Sigmoid colon (tissue), 4 donors: ENCODE measurements at regions not wholly inside any gene's neighbourhood (a gene's known extent, or its start where the extent isn't known, plus 50 kb on each side); places are given as distances from the start of the nearest gene placed in this dataset.

Experiments
- CTCF ChIP-seq, 4 experiments: fragments of 450-650 bp in 3 of 4; fragments of 200-600 bp in 1 of 4; IDR thresholded peaks; one replicate each; pipeline ENCODE4 v1.5.1; 2016 to 2019; ENCODE audit warnings: antibody characterized with exemption in 4 of 4, mild to moderate bottlenecking in 3 of 4, moderate library complexity in 2 of 4
- EP300 ChIP-seq, 4 donors: sonication (generic); formaldehyde crosslinking; IDR thresholded peaks; one replicate each; pipeline ENCODE4 v1.6.1; 2017; ENCODE audit warnings: antibody characterized with exemption in 4 of 4
- POLR2A ChIP-seq, 2 donors: fragments of 450-650 bp; IDR thresholded peaks; one replicate each; pipeline ENCODE4 v1.6.1; 2016; ENCODE audit warnings: antibody characterized with exemption in 2 of 2, mild to moderate bottlenecking in 2 of 2, moderate library complexity in 2 of 2
- POLR2AphosphoS5 ChIP-seq, 4 donors: sonication (generic); formaldehyde crosslinking; IDR thresholded peaks; one replicate each; pipeline ENCODE4 v1.6.1; 2017; ENCODE audit warnings: antibody characterized with exemption in 4 of 4

- TF ChIP-seq CTCF (IDR thresholded peaks at IDR 0.05) = no peak
- no peak for TF ChIP-seq POLR2A (IDR thresholded peaks at IDR 0.05)
- no peak for TF ChIP-seq POLR2AphosphoS5 (IDR thresholded peaks at IDR 0.05)
- no peak for TF ChIP-seq EP300 (IDR thresholded peaks at IDR 0.05)
Measured at GRCh38 chr11:133753150-133753549, 92.2 kb downstream of the SPATA19 start.
